NB4 (cell line): ENCODE measurements at regions not wholly inside any gene's neighbourhood (a gene's known extent, or its start where the extent isn't known, plus 50 kb on each side); places are given as distances from the start of the nearest gene placed in this dataset.

Source experiments
- DNase-seq: peaks from one replicate; pipeline ENCODE4 v3.0.0; 2010; ENCODE audit warnings: low read depth
- H3K4me3 ChIP-seq: one replicate; pipeline ENCODE4 v1.5.1; 2011; ENCODE audit warnings: mild to moderate bottlenecking, low read depth, low read length, moderate library complexity
- MYC ChIP-seq: IDR thresholded peaks from 2 replicates; pipeline ENCODE4 v1.6.1; 2011; ENCODE audit warnings: low read depth, low read length
- POLR2A ChIP-seq: IDR thresholded peaks from 2 replicates; pipeline ENCODE4 v1.6.1; 2011; ENCODE audit warnings: mild to moderate bottlenecking; ENCODE audit not compliant: insufficient read length; ENCODE audit errors: extremely low read depth
- TF ChIP-seq, protein P1 (sequence below): IDR thresholded peaks from one replicate; pipeline ENCODE4 v1.5.1; 2012; ENCODE audit warnings: low read depth, low read length
- TF ChIP-seq, protein P2 (sequence below): IDR thresholded peaks from 2 replicates; pipeline ENCODE4 v1.6.1; 2011; ENCODE audit warnings: low read depth, low read length

DNA sequence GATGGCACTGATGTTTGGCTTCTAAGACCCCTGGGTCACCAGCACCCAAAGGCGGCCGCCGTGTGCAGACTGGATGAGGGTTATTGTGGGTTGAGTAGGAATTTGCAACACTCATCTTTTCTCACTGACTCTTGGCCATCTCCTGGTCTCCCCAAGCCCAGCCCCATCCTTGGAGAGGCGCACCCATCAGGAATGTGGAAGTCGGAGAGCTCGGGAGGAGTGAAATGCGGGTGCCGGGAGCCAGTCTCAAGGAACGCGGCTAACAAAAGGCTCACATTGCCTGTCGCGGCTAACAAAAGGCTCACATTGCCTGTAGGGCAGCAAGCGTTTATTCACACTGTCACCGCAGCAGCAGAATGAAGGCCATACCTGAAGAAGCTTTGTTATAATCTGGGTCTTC, 248.6 kb downstream of the FOXL1 start:
- H3K4me3 ChIP-seq, result no peak overlapping the region
- TF ChIP-seq POLR2A, result no peak
- TF ChIP-seq, protein P1, sequence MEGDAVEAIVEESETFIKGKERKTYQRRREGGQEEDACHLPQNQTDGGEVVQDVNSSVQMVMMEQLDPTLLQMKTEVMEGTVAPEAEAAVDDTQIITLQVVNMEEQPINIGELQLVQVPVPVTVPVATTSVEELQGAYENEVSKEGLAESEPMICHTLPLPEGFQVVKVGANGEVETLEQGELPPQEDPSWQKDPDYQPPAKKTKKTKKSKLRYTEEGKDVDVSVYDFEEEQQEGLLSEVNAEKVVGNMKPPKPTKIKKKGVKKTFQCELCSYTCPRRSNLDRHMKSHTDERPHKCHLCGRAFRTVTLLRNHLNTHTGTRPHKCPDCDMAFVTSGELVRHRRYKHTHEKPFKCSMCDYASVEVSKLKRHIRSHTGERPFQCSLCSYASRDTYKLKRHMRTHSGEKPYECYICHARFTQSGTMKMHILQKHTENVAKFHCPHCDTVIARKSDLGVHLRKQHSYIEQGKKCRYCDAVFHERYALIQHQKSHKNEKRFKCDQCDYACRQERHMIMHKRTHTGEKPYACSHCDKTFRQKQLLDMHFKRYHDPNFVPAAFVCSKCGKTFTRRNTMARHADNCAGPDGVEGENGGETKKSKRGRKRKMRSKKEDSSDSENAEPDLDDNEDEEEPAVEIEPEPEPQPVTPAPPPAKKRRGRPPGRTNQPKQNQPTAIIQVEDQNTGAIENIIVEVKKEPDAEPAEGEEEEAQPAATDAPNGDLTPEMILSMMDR, result no peak
- TF ChIP-seq, protein P2, sequence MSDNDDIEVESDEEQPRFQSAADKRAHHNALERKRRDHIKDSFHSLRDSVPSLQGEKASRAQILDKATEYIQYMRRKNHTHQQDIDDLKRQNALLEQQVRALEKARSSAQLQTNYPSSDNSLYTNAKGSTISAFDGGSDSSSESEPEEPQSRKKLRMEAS, result no peak
- no peak for TF ChIP-seq MYC
- no peak for DNase-seq

DNA sequence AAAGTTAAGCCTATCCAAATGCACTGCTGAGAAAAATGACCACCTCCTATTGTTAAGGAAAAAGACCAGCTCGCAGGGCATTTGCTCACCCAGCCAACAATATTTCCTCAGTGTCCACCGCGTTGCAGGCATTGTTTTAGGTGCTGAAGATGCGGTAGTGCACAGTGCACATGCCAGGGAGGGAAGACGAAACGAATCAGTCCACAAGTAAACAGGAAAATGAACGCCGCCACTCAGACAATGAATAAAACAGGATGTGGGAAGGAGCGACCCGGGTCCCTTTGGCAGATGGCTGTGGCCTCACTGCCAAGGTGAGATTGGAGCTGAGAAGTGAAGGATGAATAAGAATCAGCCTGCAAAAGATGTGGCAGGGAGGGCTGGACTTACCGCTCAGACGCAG, 249.2 kb downstream of the FOXL1 start:
- DNase-seq, result no peak
- no peak overlapping the region for H3K4me3 ChIP-seq
- TF ChIP-seq, protein P2, result no peak
- TF ChIP-seq POLR2A, result no peak
- no peak for TF ChIP-seq MYC
- TF ChIP-seq, protein P1, result no peak

DNA sequence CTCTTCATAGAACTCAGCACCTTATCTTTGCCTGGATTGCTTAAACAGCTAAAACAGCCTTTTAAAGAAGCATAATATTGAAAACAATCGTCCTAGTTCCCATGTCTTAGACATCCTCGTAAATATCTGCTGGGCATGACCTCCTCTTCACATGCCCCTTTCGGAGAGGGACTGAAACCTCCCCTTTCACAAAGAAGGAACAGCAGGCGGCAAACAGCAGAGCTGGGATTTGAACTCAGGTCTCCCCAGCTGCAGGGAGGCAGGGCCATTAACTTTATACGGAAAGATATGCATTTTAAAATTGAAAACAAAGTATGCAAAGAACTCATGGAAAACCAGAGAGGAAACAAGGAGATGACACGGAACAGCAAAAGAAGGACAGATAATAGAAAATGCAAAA, 249.9 kb downstream of the FOXL1 start:
- H3K4me3 ChIP-seq, result no peak overlapping the region
- no peak for DNase-seq
- no peak for TF ChIP-seq POLR2A
- TF ChIP-seq, protein P2, result no peak
- TF ChIP-seq, protein P1, result no peak
- no peak for TF ChIP-seq MYC

DNA sequence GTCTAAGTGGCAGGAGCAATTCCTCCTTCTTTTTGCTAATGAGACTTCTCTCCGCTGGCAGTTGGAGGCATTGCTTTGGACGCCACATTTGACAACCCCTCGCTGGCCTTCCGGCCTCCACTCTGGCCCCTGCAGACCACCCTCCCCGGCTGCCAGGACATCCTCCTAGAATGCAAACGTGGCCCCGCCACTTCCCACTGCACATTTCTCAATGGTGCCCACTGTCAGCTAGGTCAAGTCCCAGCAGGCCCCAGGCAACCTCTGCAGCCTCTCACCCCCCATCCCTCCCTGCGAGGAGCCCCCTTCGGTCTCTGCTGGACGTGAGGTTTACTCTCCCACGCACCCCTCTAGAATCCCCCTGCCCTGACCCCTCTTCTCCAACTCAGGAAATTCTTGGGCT, 250.3 kb downstream of the FOXL1 start:
- no peak overlapping the region for H3K4me3 ChIP-seq
- no peak for DNase-seq
- TF ChIP-seq, protein P2, result no peak
- TF ChIP-seq, protein P1, result no peak
- TF ChIP-seq MYC (no peak), POLR2A (no peak)

DNA sequence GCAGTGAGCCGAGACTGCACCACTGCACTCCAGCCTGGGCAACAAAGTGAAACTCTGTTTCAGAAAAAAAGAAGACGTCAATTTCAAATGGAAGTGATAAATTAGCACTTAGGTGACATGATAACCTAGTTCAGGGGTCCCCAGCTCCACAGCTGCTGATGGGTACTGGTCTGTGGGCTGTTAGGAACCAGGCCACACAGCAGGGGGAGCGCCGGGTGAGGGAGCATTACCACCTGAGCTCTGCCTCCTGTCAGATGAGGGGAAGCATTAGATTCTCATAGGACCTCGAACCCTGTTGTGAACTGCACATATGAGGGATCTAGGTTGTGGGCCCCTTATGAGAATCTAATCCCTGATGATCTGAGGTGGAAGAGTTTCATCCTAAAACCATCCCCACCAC, 253.0 kb downstream of the FOXL1 start:
- H3K4me3 ChIP-seq, result no peak overlapping the region
- no peak for DNase-seq
- TF ChIP-seq MYC, result no peak
- no peak for TF ChIP-seq POLR2A
- TF ChIP-seq, protein P1, result no peak
- TF ChIP-seq, protein P2, result no peak

DNA sequence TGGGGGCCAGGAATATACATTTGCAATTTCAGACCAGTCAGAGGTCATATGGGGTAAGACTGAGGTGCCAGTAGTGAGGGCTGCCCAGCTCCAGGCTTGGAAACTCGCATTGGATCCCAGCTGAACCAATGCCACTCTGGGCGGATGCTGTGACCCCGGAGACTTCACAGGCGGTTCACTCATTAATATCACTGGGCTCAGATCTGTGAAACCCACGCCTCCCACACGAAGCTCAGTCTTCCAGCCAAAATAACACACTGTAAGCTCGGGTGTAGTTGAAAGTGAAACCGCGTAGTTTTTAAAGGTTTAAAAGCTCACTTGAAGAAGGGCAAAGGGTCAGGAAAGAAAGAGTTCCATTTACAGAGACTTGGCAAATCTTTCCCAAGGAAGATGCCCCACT, 254.8 kb downstream of the FOXL1 start:
- no peak for DNase-seq
- no peak overlapping the region for H3K4me3 ChIP-seq
- TF ChIP-seq MYC (no peak), POLR2A (no peak)
- TF ChIP-seq, protein P2, result no peak
- TF ChIP-seq, protein P1, result no peak
